ENCODE measurements at regions not wholly inside any gene's neighbourhood (a gene's known extent, or its start where the extent isn't known, plus 50 kb on each side); places are given as distances from the start of the nearest gene placed in this dataset.

DNA sequence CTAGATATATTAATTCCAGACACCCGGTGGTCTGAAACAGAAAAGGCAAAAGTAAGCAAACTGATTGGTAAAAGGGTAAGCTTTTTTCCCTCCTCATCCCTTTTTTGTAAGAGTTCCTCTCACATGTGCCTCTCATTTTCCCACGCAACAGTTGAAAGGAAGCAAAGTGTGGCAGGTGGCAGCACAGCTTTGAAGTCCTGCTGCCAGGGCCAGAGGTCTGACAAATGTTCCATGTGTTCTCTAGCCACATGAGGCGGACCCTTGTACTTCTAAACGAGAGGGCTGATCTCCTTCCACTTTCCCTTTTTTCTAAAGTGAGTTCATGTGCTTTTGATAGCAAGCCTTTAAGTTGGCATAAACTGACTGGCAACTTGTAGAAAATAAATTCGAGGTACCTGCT is 217.5 kb downstream of the POLR1F start:
- peaks cover 6% of the 10 kb centered on the region for H3F3A ChIP-seq (ENCODE audit: control insufficient read depth, insufficient read depth)

DNA sequence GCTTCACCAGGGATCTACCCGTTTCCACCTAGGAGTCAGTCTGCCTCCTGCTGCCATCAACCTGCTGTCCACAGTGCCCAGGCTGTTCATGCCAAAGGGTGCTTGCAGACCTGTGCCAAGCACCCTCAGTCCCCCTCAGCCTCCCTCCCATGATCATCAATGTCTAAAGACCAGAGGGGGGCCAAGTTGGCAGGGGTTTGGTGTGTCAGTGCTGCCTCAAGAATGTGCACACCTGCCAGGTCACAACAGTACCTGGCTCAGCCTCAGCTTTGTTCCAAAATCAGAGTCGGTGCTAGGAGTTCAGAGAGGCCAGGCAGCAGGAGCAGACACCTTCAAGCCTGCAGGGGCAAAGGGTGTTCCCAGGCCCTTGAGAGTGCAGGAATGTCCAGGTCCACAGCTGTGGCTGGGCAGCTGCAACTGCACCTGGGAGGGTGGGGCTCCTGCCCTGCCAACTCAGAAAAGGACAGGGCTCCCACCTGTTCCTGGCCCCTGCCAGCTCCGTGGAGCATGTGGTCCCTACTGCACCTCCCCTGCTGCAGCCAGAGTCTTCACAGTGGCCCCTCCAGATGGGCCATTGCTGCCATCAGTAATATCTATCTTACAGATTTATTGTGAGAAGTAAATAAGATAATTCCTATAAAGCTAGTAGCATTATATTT is 219.5 kb downstream of the POLR1F start:
- Histone ChIP-seq H3K4me3 (ENCODE audit: low read length) (no peak overlapping the region), H4K20me1 (ENCODE audit: control insufficient read depth, insufficient read depth, low read depth, low read length) (no peaks in the 10 kb centered on the region), H3F3A (ENCODE audit: control insufficient read depth, insufficient read depth) (no peaks in the 10 kb centered on the region), H3K27ac (ENCODE audit: low read depth, low read length) (no peak overlapping the region), H3K4me2 (ENCODE audit: low read length) (no peak overlapping the region), H3K36me3 (ENCODE audit: control insufficient read depth, low read length) (no peaks in the 10 kb centered on the region), H3K27me3 (ENCODE audit: control insufficient read depth, low read length) (no peaks in the 10 kb centered on the region), H3K9me3 (ENCODE audit: control insufficient read depth, insufficient read depth, low read length) (peaks cover 4% of the 10 kb centered on the region; the same call in 1 of the 2 replicates), H3K79me2 (ENCODE audit: control insufficient read depth, low read length) (no peaks in the 10 kb centered on the region), H3K4me1 (ENCODE audit: control insufficient read depth, low read length) (no peaks in the 10 kb centered on the region), H3K9me2 (replicated peaks; ENCODE audit: control insufficient read depth, low read length) (no peaks in the 10 kb centered on the region)
- TF ChIP-seq, protein P1, sequence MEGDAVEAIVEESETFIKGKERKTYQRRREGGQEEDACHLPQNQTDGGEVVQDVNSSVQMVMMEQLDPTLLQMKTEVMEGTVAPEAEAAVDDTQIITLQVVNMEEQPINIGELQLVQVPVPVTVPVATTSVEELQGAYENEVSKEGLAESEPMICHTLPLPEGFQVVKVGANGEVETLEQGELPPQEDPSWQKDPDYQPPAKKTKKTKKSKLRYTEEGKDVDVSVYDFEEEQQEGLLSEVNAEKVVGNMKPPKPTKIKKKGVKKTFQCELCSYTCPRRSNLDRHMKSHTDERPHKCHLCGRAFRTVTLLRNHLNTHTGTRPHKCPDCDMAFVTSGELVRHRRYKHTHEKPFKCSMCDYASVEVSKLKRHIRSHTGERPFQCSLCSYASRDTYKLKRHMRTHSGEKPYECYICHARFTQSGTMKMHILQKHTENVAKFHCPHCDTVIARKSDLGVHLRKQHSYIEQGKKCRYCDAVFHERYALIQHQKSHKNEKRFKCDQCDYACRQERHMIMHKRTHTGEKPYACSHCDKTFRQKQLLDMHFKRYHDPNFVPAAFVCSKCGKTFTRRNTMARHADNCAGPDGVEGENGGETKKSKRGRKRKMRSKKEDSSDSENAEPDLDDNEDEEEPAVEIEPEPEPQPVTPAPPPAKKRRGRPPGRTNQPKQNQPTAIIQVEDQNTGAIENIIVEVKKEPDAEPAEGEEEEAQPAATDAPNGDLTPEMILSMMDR (IDR thresholded peaks at IDR 0.05; ENCODE audit: low read depth, low read length, poor library complexity, severe bottlenecking), result no peak
- no peak for TF ChIP-seq EZH2phosphoT487 (IDR thresholded peaks at IDR 0.05; ENCODE audit: borderline replicate concordance, low read length)

More for the DNA sequence above, 217.5 kb downstream of the POLR1F start:
- Histone ChIP-seq H3K79me2 (ENCODE audit: control insufficient read depth, low read length) (no peaks in the 10 kb centered on the region), H3K4me3 (ENCODE audit: low read length) (no peak overlapping the region), H3K36me3 (ENCODE audit: control insufficient read depth, low read length) (no peaks in the 10 kb centered on the region), H3K27me3 (ENCODE audit: control insufficient read depth, low read length) (no peaks in the 10 kb centered on the region), H4K20me1 (ENCODE audit: control insufficient read depth, insufficient read depth, low read depth, low read length) (no peaks in the 10 kb centered on the region), H3K4me2 (ENCODE audit: low read length) (no peak overlapping the region), H3K9me3 (ENCODE audit: control insufficient read depth, insufficient read depth, low read length) (peaks cover 14% of the 10 kb centered on the region; the same call in 1 of the 2 replicates), H3K9me2 (replicated peaks; ENCODE audit: control insufficient read depth, low read length) (no peaks in the 10 kb centered on the region), H3K4me1 (ENCODE audit: control insufficient read depth, low read length) (no peaks in the 10 kb centered on the region), H3K27ac (ENCODE audit: low read depth, low read length) (no peak overlapping the region)
- TF ChIP-seq, protein P1 (IDR thresholded peaks at IDR 0.05; ENCODE audit: low read depth, low read length, poor library complexity, severe bottlenecking), result no peak
- no peak for TF ChIP-seq EZH2phosphoT487 (IDR thresholded peaks at IDR 0.05; ENCODE audit: borderline replicate concordance, low read length)

DNA sequence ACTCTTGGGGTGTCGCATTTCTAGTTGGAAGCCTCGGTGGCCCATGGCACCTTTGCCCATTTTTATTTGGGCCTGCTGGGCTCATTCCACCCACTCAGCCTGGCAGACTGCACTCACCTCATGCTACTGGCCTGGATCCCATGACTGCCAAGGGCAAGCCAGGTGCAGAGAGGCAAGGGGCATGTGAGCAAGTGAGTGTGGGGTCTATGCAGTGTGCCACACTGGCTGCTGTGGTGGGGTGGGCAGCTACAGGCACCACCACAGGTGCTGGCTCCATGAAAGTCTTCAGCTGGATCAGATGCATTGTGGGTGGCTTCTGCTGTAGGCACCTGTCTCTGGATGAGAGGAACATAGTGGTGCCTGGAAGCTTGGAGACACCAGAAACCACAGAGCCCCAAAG is 220.8 kb downstream of the POLR1F start:
- TF ChIP-seq EZH2phosphoT487 (IDR thresholded peaks at IDR 0.05; ENCODE audit: borderline replicate concordance, low read length), result no peak
- TF ChIP-seq, protein P1 (IDR thresholded peaks at IDR 0.05; ENCODE audit: low read depth, low read length, poor library complexity, severe bottlenecking), result no peak

More for the DNA sequence above, 220.8 kb downstream of the POLR1F start:
- no peaks in the 10 kb centered on the region for H3K9me2 ChIP-seq (replicated peaks; ENCODE audit: control insufficient read depth, low read length)
- H3K27me3 ChIP-seq (ENCODE audit: control insufficient read depth, low read length), result no peaks in the 10 kb centered on the region
- H3K4me2 ChIP-seq (ENCODE audit: low read length), result no peak overlapping the region
- no peaks in the 10 kb centered on the region for H4K20me1 ChIP-seq (ENCODE audit: control insufficient read depth, insufficient read depth, low read depth, low read length)
- no peaks in the 10 kb centered on the region for H3K4me1 ChIP-seq (ENCODE audit: control insufficient read depth, low read length)
- H3K27ac ChIP-seq (ENCODE audit: low read depth, low read length), result no peak overlapping the region
- H3K36me3 ChIP-seq (ENCODE audit: control insufficient read depth, low read length), result no peaks in the 10 kb centered on the region
- H3K4me3 ChIP-seq (ENCODE audit: low read length), result no peak overlapping the region
- H3K79me2 ChIP-seq (ENCODE audit: control insufficient read depth, low read length), result no peaks in the 10 kb centered on the region
- H3K9me3 ChIP-seq (ENCODE audit: control insufficient read depth, insufficient read depth, low read length), result no peaks in the 10 kb centered on the region
- no peaks in the 10 kb centered on the region for H3F3A ChIP-seq (ENCODE audit: control insufficient read depth, insufficient read depth)

All from DOHH2 (cell line).